ENCODE measurements at regions not wholly inside any gene's neighbourhood (a gene's known extent, or its start where the extent isn't known, plus 50 kb on each side); places are given as distances from the start of the nearest gene placed in this dataset.

DNA sequence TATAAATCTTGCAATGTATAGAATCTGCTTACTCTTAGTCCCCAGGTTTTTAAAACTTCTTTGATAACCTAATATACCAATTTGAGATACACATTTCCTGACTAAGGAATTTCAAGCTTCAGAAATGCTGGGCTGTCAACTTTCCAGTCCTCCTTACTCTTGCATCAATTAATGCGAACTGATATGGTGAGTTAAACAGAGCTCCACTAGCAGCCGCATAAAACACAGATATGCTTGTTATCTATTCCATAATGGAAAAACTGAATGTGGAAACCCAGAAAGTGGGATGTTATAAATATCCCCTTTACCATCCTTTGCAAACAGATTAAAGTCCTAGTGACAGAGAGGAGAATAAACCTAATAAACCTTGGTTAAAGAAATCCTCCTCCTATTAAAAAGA, 1913.7 kb downstream of the STIM2 start:
- intact Hi-C loops (cut with DNase I; ENCODE audit: low total_unique reads): no loop called here
- TF ChIP-seq, protein P1, sequence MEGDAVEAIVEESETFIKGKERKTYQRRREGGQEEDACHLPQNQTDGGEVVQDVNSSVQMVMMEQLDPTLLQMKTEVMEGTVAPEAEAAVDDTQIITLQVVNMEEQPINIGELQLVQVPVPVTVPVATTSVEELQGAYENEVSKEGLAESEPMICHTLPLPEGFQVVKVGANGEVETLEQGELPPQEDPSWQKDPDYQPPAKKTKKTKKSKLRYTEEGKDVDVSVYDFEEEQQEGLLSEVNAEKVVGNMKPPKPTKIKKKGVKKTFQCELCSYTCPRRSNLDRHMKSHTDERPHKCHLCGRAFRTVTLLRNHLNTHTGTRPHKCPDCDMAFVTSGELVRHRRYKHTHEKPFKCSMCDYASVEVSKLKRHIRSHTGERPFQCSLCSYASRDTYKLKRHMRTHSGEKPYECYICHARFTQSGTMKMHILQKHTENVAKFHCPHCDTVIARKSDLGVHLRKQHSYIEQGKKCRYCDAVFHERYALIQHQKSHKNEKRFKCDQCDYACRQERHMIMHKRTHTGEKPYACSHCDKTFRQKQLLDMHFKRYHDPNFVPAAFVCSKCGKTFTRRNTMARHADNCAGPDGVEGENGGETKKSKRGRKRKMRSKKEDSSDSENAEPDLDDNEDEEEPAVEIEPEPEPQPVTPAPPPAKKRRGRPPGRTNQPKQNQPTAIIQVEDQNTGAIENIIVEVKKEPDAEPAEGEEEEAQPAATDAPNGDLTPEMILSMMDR (IDR thresholded peaks at IDR 0.05): no peak
- no peak for TF ChIP-seq POLR2A (IDR thresholded peaks at IDR 0.05)
- 61 to 83% methylated on average over 2 of the region's 2 CpGs for WGBS, 2 donors
- no peak overlapping the region for H3K4me3 ChIP-seq (ENCODE audit: low read depth, poor library complexity, severe bottlenecking)
- no peak for DNase-seq (ENCODE audit: low spot score in 2 of 2)

DNA sequence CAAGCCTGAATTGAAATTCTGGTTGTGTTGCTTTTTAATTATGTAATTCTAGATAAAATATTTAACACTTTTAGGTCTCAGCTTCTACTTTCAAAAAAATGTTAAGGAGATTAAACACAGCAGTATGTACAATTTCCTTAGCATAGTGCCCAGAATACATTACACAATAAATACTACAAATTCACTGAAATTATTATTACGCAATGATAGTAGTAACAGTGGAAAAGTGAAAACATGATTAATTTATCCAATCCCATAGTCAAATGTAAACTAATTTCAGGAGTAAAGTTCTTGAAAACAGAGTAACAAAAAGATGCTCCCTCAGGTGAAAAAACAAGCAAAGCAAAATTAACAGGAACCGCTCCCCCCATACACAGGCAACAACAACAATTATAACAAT, 1915.4 kb downstream of the STIM2 start:
- intact Hi-C loops (cut with DNase I; ENCODE audit: low total_unique reads): no loop called here
- WGBS, 2 donors: 92 to 97% methylated on average over 2 of the region's 2 CpGs

DNA sequence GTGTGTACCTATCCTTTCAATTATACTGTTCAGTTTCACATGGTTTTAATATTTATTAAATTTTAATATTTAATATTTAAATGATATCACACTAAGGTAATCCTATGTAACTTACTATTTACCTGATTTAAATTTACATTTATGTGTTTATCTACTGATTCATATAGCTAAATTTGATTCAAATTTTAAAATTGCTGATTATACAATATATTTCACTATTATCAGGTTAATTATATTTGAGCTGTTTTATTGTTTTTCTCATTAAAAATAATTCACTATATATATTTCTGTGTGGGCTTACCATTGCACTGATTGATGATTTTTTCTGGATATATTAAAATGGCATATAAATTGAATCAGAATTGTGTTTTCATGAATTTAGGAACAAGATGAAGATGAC, 1923.5 kb downstream of the STIM2 start:
- H3K4me3 ChIP-seq (ENCODE audit: low read depth, poor library complexity, severe bottlenecking): no peak overlapping the region
- intact Hi-C loops (cut with DNase I; ENCODE audit: low total_unique reads): no loop called here
- no peak for TF ChIP-seq POLR2A (IDR thresholded peaks at IDR 0.05)
- TF ChIP-seq, protein P1 (IDR thresholded peaks at IDR 0.05): no peak
- no peak for DNase-seq (ENCODE audit: low spot score in 2 of 2)

More for the DNA sequence above, 1915.4 kb downstream of the STIM2 start:
- TF ChIP-seq POLR2A (IDR thresholded peaks at IDR 0.05): no peak
- TF ChIP-seq, protein P1 (IDR thresholded peaks at IDR 0.05): no peak
- DNase-seq (ENCODE audit: low spot score in 2 of 2): no peak
- no peak overlapping the region for H3K4me3 ChIP-seq (ENCODE audit: low read depth, poor library complexity, severe bottlenecking)

DNA sequence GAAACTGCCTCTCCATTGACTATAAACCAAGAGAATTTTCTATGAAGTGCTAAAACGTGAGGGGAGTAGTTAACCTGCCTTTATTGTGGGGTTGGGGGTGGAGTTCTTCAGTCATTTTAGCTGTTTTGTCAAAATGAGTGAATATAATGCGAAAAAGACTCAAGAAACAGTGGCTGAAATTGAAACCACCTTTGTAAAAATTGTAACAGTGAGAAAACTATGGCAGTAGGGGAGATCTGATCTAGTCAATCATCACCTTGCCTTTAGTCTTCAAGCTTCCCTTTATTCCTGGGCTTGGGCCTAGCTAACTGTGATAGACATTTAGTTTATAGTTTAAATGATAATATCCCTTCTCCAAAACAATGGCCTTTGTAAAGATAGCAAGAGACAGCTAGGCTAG, 1927.3 kb downstream of the STIM2 start:
- no peak for DNase-seq (ENCODE audit: low spot score in 2 of 2)
- 59 to 67% methylated on average over 2 of the region's 2 CpGs for WGBS, 2 donors
- H3K4me3 ChIP-seq (ENCODE audit: low read depth, poor library complexity, severe bottlenecking): no peak overlapping the region
- intact Hi-C loops (cut with DNase I; ENCODE audit: low total_unique reads): no loop called here
- TF ChIP-seq, protein P1 (IDR thresholded peaks at IDR 0.05): no peak
- TF ChIP-seq POLR2A (IDR thresholded peaks at IDR 0.05): no peak

DNA sequence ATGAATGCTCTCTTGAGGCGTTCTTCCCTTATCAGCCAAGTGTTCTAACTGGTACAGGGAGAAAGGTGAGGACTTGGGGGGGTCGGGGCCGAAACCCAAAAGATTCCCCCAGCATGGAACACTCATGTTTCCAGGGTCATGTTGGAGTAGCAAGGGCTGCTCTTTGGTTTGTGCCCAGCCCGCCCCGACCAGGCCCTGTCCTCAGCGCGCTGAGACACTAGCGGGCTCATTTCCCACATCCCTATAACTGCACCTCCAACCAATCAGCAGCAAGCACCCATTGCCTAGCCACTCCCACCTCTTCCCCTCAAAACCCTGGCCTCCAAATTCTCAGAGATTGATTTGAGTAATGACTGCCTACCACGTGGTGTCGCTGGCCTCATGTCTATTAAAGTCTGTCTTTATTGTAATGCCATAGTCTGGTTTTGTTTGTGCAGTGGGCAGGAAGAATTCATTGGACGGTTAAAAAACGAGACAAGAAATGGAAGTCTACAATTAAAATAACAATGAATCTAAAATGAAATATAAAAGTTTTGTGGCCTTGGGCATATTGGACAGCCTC, 1928.4 kb downstream of the STIM2 start:
- TF ChIP-seq POLR2A (IDR thresholded peaks at IDR 0.05): no peak
- TF ChIP-seq, protein P1 (IDR thresholded peaks at IDR 0.05): no peak
- 82 to 89% methylated on average over 12 of the region's 12 CpGs for WGBS, 2 donors
- intact Hi-C loops (cut with DNase I; ENCODE audit: low total_unique reads): no loop called here
- DNase-seq (ENCODE audit: low spot score in 2 of 2): no peak
- H3K4me3 ChIP-seq (ENCODE audit: low read depth, poor library complexity, severe bottlenecking): no peak overlapping the region

DNA sequence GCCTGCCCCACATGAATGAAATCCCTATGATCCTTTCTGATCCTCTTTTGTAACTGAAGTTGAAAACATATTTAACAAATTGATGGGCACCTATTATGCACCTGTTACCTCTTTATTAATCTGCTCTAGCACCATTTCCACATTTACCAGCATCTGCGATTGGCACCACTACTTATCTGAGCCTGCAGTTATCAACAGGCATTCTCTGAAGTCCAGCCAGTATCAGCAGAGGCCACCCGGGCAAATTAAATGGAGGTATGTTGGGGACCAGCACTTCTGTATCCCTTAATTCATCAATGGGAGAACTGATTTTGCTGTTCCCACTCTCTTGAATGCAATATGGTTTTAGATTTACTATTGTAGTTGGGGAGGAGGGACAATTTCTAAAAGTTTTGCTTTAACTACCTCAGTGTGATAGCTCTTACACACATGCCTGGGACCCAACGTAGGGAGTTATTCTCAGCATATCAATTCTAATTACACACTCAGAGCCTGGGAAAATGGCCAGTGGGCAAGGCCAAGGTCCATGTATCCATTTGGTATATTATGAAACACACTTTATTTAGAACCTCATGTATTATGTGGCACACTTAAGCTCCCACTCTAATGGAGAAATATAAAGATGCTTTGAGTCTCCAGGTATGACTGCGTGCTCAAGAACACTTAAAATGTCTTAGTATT, 1927.1 kb upstream of the PCDH7 start:
- no peak for TF ChIP-seq POLR2A (IDR thresholded peaks at IDR 0.05)
- TF ChIP-seq, protein P1 (IDR thresholded peaks at IDR 0.05): no peak
- no peak overlapping the region for H3K4me3 ChIP-seq (ENCODE audit: low read depth, poor library complexity, severe bottlenecking)
- DNase-seq (ENCODE audit: low spot score in 2 of 2): no peak
- intact Hi-C loops (cut with DNase I; ENCODE audit: low total_unique reads): no loop called here
- 81 to 82% methylated on average over 4 of the region's 4 CpGs for WGBS, 2 donors

All from lower leg skin (tissue), 4 donors.